OCI-LY3 (cell line): ENCODE measurements at regions not wholly inside any gene's neighbourhood (a gene's known extent, or its start where the extent isn't known, plus 50 kb on each side); places are given as distances from the start of the nearest gene placed in this dataset.
"Not testable (repeated sequence)": the region's sequence is repeated elsewhere in the genome, so short reads cannot be mapped to it uniquely, and the experiment has no call there.

Experiments
- H2AFZ ChIP-seq: fragments of 200-600, 300-600 bp; shearing (Covaris generic); 2 replicates; pipeline ENCODE4 v1.6.0; 2014; ENCODE audit warnings: antibody characterized with exemption, low read depth, low read length
- H3K27ac ChIP-seq: fragments of 200-600, 300-600 bp; sonication (generic); 2 replicates; pipeline ENCODE4 v1.5.1; 2014; ENCODE audit warnings: mild to moderate bottlenecking, low read length, moderate library complexity, mixed read lengths
- H3K27me3 ChIP-seq: fragments of 200-600, 300-600 bp; sonication (generic); 2 replicates; pipeline ENCODE4 v1.6.1; 2014; ENCODE audit warnings: low read depth, low read length, mixed read lengths
- H3K36me3 ChIP-seq: fragments of 200-600, 300-600 bp; sonication (generic); replicated peaks from 2 replicates; pipeline ENCODE3; 2014; ENCODE audit warnings: low read depth, low read length, mixed read lengths
- H3K4me1 ChIP-seq: fragments of 300-600, 200-600 bp; sonication (generic); 2 replicates; pipeline ENCODE4 v1.6.1; 2014; ENCODE audit warnings: low read length, mixed read lengths
- H3K4me2 ChIP-seq: fragments of 200-600, 300-600 bp; sonication (generic); 2 replicates; pipeline ENCODE4 v1.6.1; 2014; ENCODE audit warnings: low read length, mixed read lengths
- H3K4me3 ChIP-seq: fragments of 300-600, 200-600 bp; sonication (generic); 2 replicates; pipeline ENCODE4 v1.5.1; 2014; ENCODE audit warnings: antibody characterized with exemption, mild to moderate bottlenecking, low read length, moderate library complexity
- H3K79me2 ChIP-seq: fragments of 300-600, 200-600 bp; shearing (Covaris generic); 2 replicates; pipeline ENCODE4 v1.6.1; 2014; ENCODE audit warnings: mild to moderate bottlenecking, low read length, mixed read lengths
- H3K9ac ChIP-seq: fragments of 300-600, 200-600 bp; shearing (Covaris generic); 2 replicates; pipeline ENCODE4 v1.6.0; 2014; ENCODE audit warnings: mild to moderate bottlenecking, low read length, moderate library complexity
- H3K9me3 ChIP-seq: fragments of 200-600, 300-600 bp; shearing (Covaris generic); 2 replicates; pipeline ENCODE4 v1.6.1; 2014; ENCODE audit warnings: low read length, mixed read lengths; ENCODE audit not compliant: insufficient read depth
- H4K20me1 ChIP-seq: fragments of 200-600, 300-600 bp; sonication (generic); 2 replicates; pipeline ENCODE4 v1.6.1; 2016; ENCODE audit warnings: low read length, mixed read lengths; ENCODE audit not compliant: insufficient read depth
- CTCF ChIP-seq: fragments of 200-600, 300-600 bp; sonication (generic); IDR thresholded peaks from 2 replicates; pipeline ENCODE4 v1.5.1; 2014; ENCODE audit warnings: antibody characterized with exemption, low read length, low read depth
- EZH2phosphoT487 ChIP-seq: fragments of 200-600 bp; shearing (Covaris generic); IDR thresholded peaks from 2 replicates; pipeline ENCODE4 v1.6.1; 2018; ENCODE audit warnings: antibody characterized with exemption, mixed run types, low read depth

DNA sequence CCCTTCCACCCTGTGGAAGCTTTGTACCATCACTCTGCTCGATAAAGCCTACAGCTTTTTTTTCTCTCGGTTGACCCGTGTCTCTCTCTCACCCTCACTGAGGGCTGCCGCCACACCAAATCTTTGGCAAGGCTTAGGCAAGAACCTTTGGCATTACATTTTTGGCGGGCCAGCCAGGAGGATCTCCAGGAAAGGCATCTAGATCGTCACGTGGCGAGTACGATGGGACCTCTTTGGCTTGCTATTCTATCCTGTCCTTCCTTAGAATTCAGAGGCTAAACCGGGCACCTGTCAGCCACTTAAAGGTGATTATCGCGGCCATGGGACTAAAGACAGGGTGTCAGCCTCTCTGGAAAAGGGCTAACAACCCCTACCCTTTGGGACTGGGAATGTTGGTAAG is 96.2 kb downstream of the UGT2B28 start:
- no peaks in the 10 kb centered on the region for H3K79me2 ChIP-seq
- H3K4me3 ChIP-seq, result no peak overlapping the region
- no peaks in the 10 kb centered on the region for H3K9me3 ChIP-seq
- no peak overlapping the region for H3K9ac ChIP-seq
- no peak overlapping the region for H3K4me2 ChIP-seq
- H3K27me3 ChIP-seq, result no peaks in the 10 kb centered on the region
- H3K36me3 ChIP-seq, result no peaks in the 10 kb centered on the region
- no peaks in the 10 kb centered on the region for H3K4me1 ChIP-seq
- no peak overlapping the region for H3K27ac ChIP-seq
- TF ChIP-seq EZH2phosphoT487, result no peak
- H4K20me1 ChIP-seq, result no peaks in the 10 kb centered on the region
- H2AFZ ChIP-seq, result no peak overlapping the region

DNA sequence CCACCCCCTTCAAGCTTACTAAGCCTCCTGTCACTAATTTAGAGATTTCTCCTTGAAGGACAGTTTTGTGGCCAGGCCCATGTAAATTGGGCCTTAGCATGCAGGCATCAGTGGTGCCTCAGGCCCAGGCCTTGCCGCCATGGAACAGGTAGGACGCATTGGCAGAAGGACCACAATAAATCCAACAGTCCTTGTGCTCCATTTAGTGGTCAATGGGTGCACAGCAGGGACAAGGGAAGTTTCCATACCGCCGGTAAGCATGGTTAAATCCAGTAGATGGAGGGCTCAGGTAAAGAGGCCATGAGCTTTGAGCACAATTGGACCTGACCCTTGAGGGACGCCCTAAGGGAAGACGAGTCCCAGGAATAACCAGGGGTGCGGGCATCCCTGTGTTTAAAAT is 97.3 kb downstream of the UGT2B28 start:
- TF ChIP-seq CTCF (no peak), EZH2phosphoT487 (no peak)
- no peak overlapping the region for H3K9ac ChIP-seq

GRCh38 chr4:69383281-69383680 is 103.0 kb downstream of the UGT2B28 start:
- Histone ChIP-seq H3K9ac (no peak overlapping the region), H3K9me3 (no peaks in the 10 kb centered on the region), H3K27ac (no peak overlapping the region), H3K4me2 (no peak overlapping the region), H3K36me3 (no peaks in the 10 kb centered on the region), H2AFZ (no peak overlapping the region), H4K20me1 (no peaks in the 10 kb centered on the region), H3K79me2 (no peaks in the 10 kb centered on the region), H3K4me1 (no peaks in the 10 kb centered on the region), H3K27me3 (no peaks in the 10 kb centered on the region), H3K4me3 (no peak overlapping the region)
- TF ChIP-seq CTCF (no peak), EZH2phosphoT487 (no peak)

More for the DNA sequence above, 97.3 kb downstream of the UGT2B28 start:
- no peak overlapping the region for H3K4me2 ChIP-seq
- no peaks in the 10 kb centered on the region for H3K4me1 ChIP-seq
- no peak overlapping the region for H2AFZ ChIP-seq
- H3K9me3 ChIP-seq, result no peaks in the 10 kb centered on the region
- no peaks in the 10 kb centered on the region for H4K20me1 ChIP-seq
- no peaks in the 10 kb centered on the region for H3K79me2 ChIP-seq
- H3K36me3 ChIP-seq, result no peaks in the 10 kb centered on the region
- no peaks in the 10 kb centered on the region for H3K27me3 ChIP-seq
- no peak overlapping the region for H3K27ac ChIP-seq
- H3K4me3 ChIP-seq, result no peak overlapping the region

- not testable (repeated sequence) for H2AFZ ChIP-seq, H3K27me3 ChIP-seq, H3K9me3 ChIP-seq, H3K9ac ChIP-seq, H3K36me3 ChIP-seq, H3K4me2 ChIP-seq, H4K20me1 ChIP-seq, H3K4me1 ChIP-seq, H3K27ac ChIP-seq, H3K4me3 ChIP-seq, H3K79me2 ChIP-seq
Observed at GRCh38 chr4:69389111-69389510, 106.6 kb downstream of the UGT2B4 start.

DNA sequence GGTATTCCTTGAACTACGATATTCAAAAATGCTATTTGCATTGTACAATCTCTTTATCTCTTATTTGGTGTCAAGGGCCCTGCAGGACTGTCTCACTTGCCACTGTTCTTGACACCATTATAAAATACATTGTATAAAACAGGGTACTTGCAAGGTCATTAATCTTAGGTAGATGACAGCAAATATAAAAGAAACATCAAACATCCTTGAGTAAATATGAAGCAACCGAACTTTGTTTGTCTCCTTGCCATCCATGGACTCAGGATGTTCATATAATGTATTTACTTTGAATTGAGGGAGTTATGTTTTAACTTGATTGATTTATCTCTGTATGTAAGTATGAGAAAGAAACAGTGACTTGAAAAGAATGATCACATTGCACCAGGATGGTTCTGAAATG is 87.3 kb downstream of the UGT2B4 start:
- Histone ChIP-seq H3K4me1 (no peaks in the 10 kb centered on the region), H3K27ac (no peak overlapping the region), H3K79me2 (no peaks in the 10 kb centered on the region), H3K36me3 (no peaks in the 10 kb centered on the region), H3K9ac (no peak overlapping the region), H2AFZ (no peak overlapping the region), H3K9me3 (no peaks in the 10 kb centered on the region), H4K20me1 (no peaks in the 10 kb centered on the region), H3K27me3 (no peaks in the 10 kb centered on the region), H3K4me3 (no peak overlapping the region), H3K4me2 (no peak overlapping the region)
- no peak for TF ChIP-seq EZH2phosphoT487
- no peak for TF ChIP-seq CTCF

DNA sequence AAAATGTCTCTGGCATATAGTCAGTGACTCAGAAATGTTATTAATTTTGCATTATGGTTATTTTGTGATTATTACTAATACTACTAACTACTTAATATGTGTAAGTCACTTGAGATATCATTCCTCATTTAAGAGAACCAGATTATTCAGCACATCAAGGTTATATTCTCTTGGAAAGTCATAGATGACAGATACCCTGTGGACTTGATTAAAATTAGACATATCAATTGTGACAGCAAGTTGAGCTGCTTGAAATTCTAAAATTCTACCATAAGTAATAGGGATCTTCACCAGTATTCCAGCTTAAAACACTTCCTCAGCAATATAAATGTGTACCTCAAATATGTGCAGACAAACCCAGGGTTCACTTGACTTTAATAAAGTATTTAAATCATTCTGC is 83.7 kb downstream of the UGT2B4 start:
- H3K79me2 ChIP-seq, H3K4me2 ChIP-seq, H3K9me3 ChIP-seq, H3K36me3 ChIP-seq, H3K27ac ChIP-seq, H3K9ac ChIP-seq, H3K4me1 ChIP-seq, H2AFZ ChIP-seq, H4K20me1 ChIP-seq, H3K4me3 ChIP-seq, H3K27me3 ChIP-seq: not testable (repeated sequence)

- H3K4me2 ChIP-seq, H3K4me1 ChIP-seq, H4K20me1 ChIP-seq, H3K36me3 ChIP-seq, H3K27me3 ChIP-seq, H3K79me2 ChIP-seq, H3K9ac ChIP-seq, H3K4me3 ChIP-seq, H3K27ac ChIP-seq, H3K9me3 ChIP-seq, H2AFZ ChIP-seq: not testable (repeated sequence)
Observed at GRCh38 chr4:69424722-69425121, 71.0 kb downstream of the UGT2B4 start.
